Common myeloid progenitor, CD34-positive (primary cell): ENCODE measurements at regions not wholly inside any gene's neighbourhood (a gene's known extent, or its start where the extent isn't known, plus 50 kb on each side); places are given as distances from the start of the nearest gene placed in this dataset.

ENCODE experiments used
- CTCF ChIA-PET: fragments of 350-600 bp; sonication (Branson Sonifier 250); formaldehyde crosslinking; loops from one replicate; lab custom pipeline; 2021; ENCODE audit warnings: antibody characterized with exemption; lab: Charles Lee
- POLR2A ChIA-PET: fragments of 350-600 bp; sonication (Branson Sonifier 250); formaldehyde crosslinking; loops from one replicate; lab custom pipeline; 2021; ENCODE audit warnings: antibody characterized with exemption; lab: Charles Lee
- DNase-seq, 3 donors: peaks; one replicate each; pipeline versions ENCODE4 v3.0.0 to v3.0.0-alpha.2; 2013
- H3K27ac ChIP-seq, 2 experiments: 1 replicate in 1 of 2; 2 replicates in 1 of 2; pipeline ENCODE4 v1.7.0; 2013; ENCODE audit warnings: inconsistent platforms in 2 of 2, low read length in 2 of 2, mild to moderate bottlenecking in 2 of 2, low read depth in 1 of 2, moderate library complexity in 1 of 2; ENCODE audit not compliant: severe bottlenecking in 2 of 2, insufficient read depth in 1 of 2, poor library complexity in 1 of 2
- H3K27me3 ChIP-seq, 5 experiments: replicated peaks in 2 of 5; 1 replicate in 3 of 5; 2 replicates in 2 of 5; pipeline versions ENCODE4 v1.6.1 to v1.7.0; 2013; ENCODE audit warnings: low read length in 4 of 5, mild to moderate bottlenecking in 2 of 5, moderate library complexity in 2 of 5, inconsistent platforms in 1 of 5; ENCODE audit not compliant: insufficient read depth in 5 of 5, control insufficient read depth in 4 of 5
- H3K36me3 ChIP-seq, 4 experiments: 1 replicate in 2 of 4; 2 replicates in 2 of 4; pipeline versions ENCODE4 v1.6.1 to v1.7.0; 2013; ENCODE audit warnings: low read length in 3 of 4, control low read depth in 1 of 4, mild to moderate bottlenecking in 1 of 4; ENCODE audit not compliant: control insufficient read depth in 4 of 4, insufficient read depth in 4 of 4
- H3K4me1 ChIP-seq, 4 experiments: 1 replicate in 3 of 4; 2 replicates in 1 of 4; pipeline versions ENCODE4 v1.6.1 to v1.7.1; 2013; ENCODE audit warnings: low read length in 3 of 4, mild to moderate bottlenecking in 3 of 4, control low read depth in 1 of 4, inconsistent platforms in 1 of 4, moderate library complexity in 1 of 4; ENCODE audit not compliant: control insufficient read depth in 4 of 4, insufficient read depth in 4 of 4; ENCODE audit errors: control extremely low read depth in 1 of 4
- H3K4me3 ChIP-seq, 7 experiments: 1 replicate in 4 of 7; 2 replicates in 3 of 7; pipeline versions ENCODE4 v1.5.1 to v1.7.0; 2013; ENCODE audit warnings: mild to moderate bottlenecking in 7 of 7, low read length in 6 of 7, moderate library complexity in 6 of 7, inconsistent platforms in 2 of 7, low read depth in 2 of 7, control low read depth in 1 of 7; ENCODE audit not compliant: insufficient read depth in 4 of 7, control insufficient read depth in 1 of 7; ENCODE audit errors: extremely low read depth in 1 of 7
- H3K9me3 ChIP-seq, 5 experiments: 1 replicate in 4 of 5; 2 replicates in 1 of 5; pipeline versions ENCODE4 v1.6.1 to v1.7.1; 2013; ENCODE audit warnings: low read length in 4 of 5, mild to moderate bottlenecking in 2 of 5, inconsistent platforms in 1 of 5, low read depth in 1 of 5, moderate library complexity in 1 of 5; ENCODE audit not compliant: control insufficient read depth in 4 of 5, insufficient read depth in 2 of 5; ENCODE audit errors: control extremely low read depth in 1 of 5
- WGBS: methylation state at CpG from one replicate; pipeline ENCODE4 v1.1.5; 2013; ENCODE audit not compliant: insufficient coverage; 5-methylcytosine and 5-hydroxymethylcytosine counted together

GRCh38 chr5:62982348-62982747, 403.7 kb downstream of the LRRC70 start:
- CTCF ChIA-PET: no interaction called here
- Histone ChIP-seq H3K27me3 (no peaks in the 10 kb centered on the region), H3K4me1 (no peaks in the 10 kb centered on the region), H3K27ac (no peak overlapping the region), H3K9me3 (peaks cover 0 to 7% (median 1%) of the 10 kb centered on the region in 5 experiments), H3K4me3 (no peak overlapping the region), H3K36me3 (no peaks in the 10 kb centered on the region)
- POLR2A ChIA-PET: no interaction called here
- no peak for DNase-seq
- 81% methylated on average over 2 of the region's 3 CpGs for WGBS

GRCh38 chr5:62980884-62981283, 402.3 kb downstream of the LRRC70 start:
- no peaks in the 10 kb centered on the region for H3K27me3 ChIP-seq
- no peaks in the 10 kb centered on the region for H3K4me1 ChIP-seq
- H3K4me3 ChIP-seq: no peak overlapping the region
- ChIA-PET CTCF (no interaction called here), POLR2A (no interaction called here)
- no peaks in the 10 kb centered on the region for H3K36me3 ChIP-seq
- peaks cover 0 to 7% (median 0%) of the 10 kb centered on the region in 5 experiments for H3K9me3 ChIP-seq
- no peak overlapping the region for H3K27ac ChIP-seq
- no peak for DNase-seq
- WGBS: no CpG with 5 or more reads among the region's 1 CpG

- CTCF ChIA-PET: no interaction called here
- no peak for DNase-seq
- H3K36me3 ChIP-seq: no peaks in the 10 kb centered on the region
- H3K4me1 ChIP-seq: no peaks in the 10 kb centered on the region
- POLR2A ChIA-PET: no interaction called here
- no peaks in the 10 kb centered on the region for H3K27me3 ChIP-seq
- 94% methylated on average over 3 of the region's 5 CpGs for WGBS
- no peaks in the 10 kb centered on the region for H3K9me3 ChIP-seq
- H3K4me3 ChIP-seq: no peak overlapping the region
- no peak overlapping the region for H3K27ac ChIP-seq
These were observed 400.9 kb downstream of the LRRC70 start for GRCh38 chr5:62979472-62979871.

GRCh38 chr5:62977661-62978060, 399.0 kb downstream of the LRRC70 start:
- 0% methylated on average over 2 of the region's 4 CpGs for WGBS
- ChIA-PET CTCF (no interaction called here), POLR2A (no interaction called here)
- H3K27ac ChIP-seq: no peak overlapping the region
- DNase-seq: no peak
- no peaks in the 10 kb centered on the region for H3K27me3 ChIP-seq
- H3K36me3 ChIP-seq: no peaks in the 10 kb centered on the region
- no peaks in the 10 kb centered on the region for H3K4me1 ChIP-seq
- no peak overlapping the region for H3K4me3 ChIP-seq
- no peaks in the 10 kb centered on the region for H3K9me3 ChIP-seq

- Histone ChIP-seq H3K27me3 (no peaks in the 10 kb centered on the region), H3K9me3 (no peaks in the 10 kb centered on the region), H3K27ac (no peak overlapping the region), H3K4me3 (no peak overlapping the region), H3K4me1 (no peaks in the 10 kb centered on the region), H3K36me3 (no peaks in the 10 kb centered on the region)
- ChIA-PET CTCF (no interaction called here), POLR2A (no interaction called here)
- DNase-seq: no peak
- WGBS: no CpG with 5 or more reads among the region's 3 CpGs
These were observed 396.0 kb downstream of the LRRC70 start for GRCh38 chr5:62974623-62975022.

- Histone ChIP-seq H3K4me1 (no peaks in the 10 kb centered on the region), H3K27me3 (no peaks in the 10 kb centered on the region), H3K36me3 (no peaks in the 10 kb centered on the region), H3K4me3 (no peak overlapping the region), H3K27ac (no peak overlapping the region), H3K9me3 (peaks cover 0 to 5% (median 0%) of the 10 kb centered on the region in 5 experiments)
- WGBS: 100% methylated on average over 10 of the region's 10 CpGs
- ChIA-PET POLR2A (no interaction called here), CTCF (no interaction called here)
- no peak for DNase-seq
These were observed 390.9 kb downstream of the LRRC70 start for GRCh38 chr5:62969409-62970120.

- ChIA-PET POLR2A (no interaction called here), CTCF (no interaction called here)
- Histone ChIP-seq H3K27ac (no peak overlapping the region), H3K27me3 (no peaks in the 10 kb centered on the region), H3K4me3 (no peak overlapping the region), H3K9me3 (peaks cover 0 to 9% (median 2%) of the 10 kb centered on the region in 5 experiments), H3K36me3 (no peaks in the 10 kb centered on the region), H3K4me1 (no peaks in the 10 kb centered on the region)
- no peak for DNase-seq
These were observed 385.8 kb downstream of the LRRC70 start for GRCh38 chr5:62964428-62964827.
